Glutamatergic neuron (in vitro differentiated cells): ENCODE measurements at regions not wholly inside any gene's neighbourhood (a gene's known extent, or its start where the extent isn't known, plus 50 kb on each side); places are given as distances from the start of the nearest gene placed in this dataset.
"Not testable (repeated sequence)": the region's sequence is repeated elsewhere in the genome, so short reads cannot be mapped to it uniquely, and the experiment has no call there.

Experiments used
- DNase-seq: peaks from one replicate; pipeline ENCODE4 v3.0.0; 2022
- H3K27ac Mint-ChIP-seq: one replicate; pipeline ENCODE4 v1.8.0; 2020; ENCODE audit warnings: mild to moderate bottlenecking, mixed read lengths, inconsistent platforms; ENCODE audit not compliant: unreplicated experiment
- H3K27me3 Mint-ChIP-seq: one replicate; pipeline ENCODE4 v1.8.0; 2020; ENCODE audit warnings: mild to moderate bottlenecking, moderate library complexity, mixed read lengths, inconsistent platforms; ENCODE audit not compliant: unreplicated experiment
- H3K36me3 Mint-ChIP-seq: one replicate; pipeline ENCODE4 v1.8.0; 2020; ENCODE audit warnings: mild to moderate bottlenecking, mixed read lengths, inconsistent platforms; ENCODE audit not compliant: unreplicated experiment
- H3K4me1 Mint-ChIP-seq: one replicate; pipeline ENCODE4 v1.8.0; 2020; ENCODE audit warnings: mild to moderate bottlenecking, low read depth, mixed read lengths, inconsistent platforms; ENCODE audit not compliant: unreplicated experiment
- H3K4me3 Mint-ChIP-seq: one replicate; pipeline ENCODE4 v1.8.0; 2020; ENCODE audit warnings: mild to moderate bottlenecking, mixed read lengths, inconsistent platforms; ENCODE audit not compliant: unreplicated experiment
- H3K9me3 Mint-ChIP-seq: one replicate; pipeline ENCODE4 v1.8.0; 2020; ENCODE audit warnings: mild to moderate bottlenecking, moderate library complexity, mixed read lengths, inconsistent platforms; ENCODE audit not compliant: unreplicated experiment
- TF ChIP-seq, protein P1 (sequence below): fragments of 200-600 bp; sonication (generic); IDR thresholded peaks from one replicate; pipeline ENCODE4 v1.5.0; 2021; ENCODE audit not compliant: partially characterized antibody, unreplicated experiment

DNA sequence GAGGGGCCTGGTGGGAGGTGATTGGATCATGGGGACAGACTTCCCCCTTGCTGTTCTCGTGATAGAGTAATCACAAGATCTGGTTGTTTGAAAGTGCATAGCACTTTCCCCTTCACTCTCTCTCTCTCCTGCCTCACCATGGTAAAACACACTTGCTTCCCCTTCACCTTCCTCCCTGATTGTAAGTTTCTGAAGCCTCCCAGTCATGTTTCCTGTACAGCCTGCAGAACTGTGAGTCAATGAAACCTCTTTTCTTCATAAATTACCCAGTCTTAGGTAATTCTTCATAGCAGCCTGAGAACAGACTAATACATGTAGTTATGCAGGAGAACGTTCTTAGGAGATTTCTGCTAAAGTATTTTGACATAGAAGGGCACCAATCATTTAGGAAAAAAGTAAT lies 59.9 kb upstream of the FBXO28 start:
- no peak overlapping the region for H3K4me3 Mint-ChIP-seq
- H3K27me3 Mint-ChIP-seq: peaks cover 3% of the 10 kb centered on the region
- TF ChIP-seq, protein P1, sequence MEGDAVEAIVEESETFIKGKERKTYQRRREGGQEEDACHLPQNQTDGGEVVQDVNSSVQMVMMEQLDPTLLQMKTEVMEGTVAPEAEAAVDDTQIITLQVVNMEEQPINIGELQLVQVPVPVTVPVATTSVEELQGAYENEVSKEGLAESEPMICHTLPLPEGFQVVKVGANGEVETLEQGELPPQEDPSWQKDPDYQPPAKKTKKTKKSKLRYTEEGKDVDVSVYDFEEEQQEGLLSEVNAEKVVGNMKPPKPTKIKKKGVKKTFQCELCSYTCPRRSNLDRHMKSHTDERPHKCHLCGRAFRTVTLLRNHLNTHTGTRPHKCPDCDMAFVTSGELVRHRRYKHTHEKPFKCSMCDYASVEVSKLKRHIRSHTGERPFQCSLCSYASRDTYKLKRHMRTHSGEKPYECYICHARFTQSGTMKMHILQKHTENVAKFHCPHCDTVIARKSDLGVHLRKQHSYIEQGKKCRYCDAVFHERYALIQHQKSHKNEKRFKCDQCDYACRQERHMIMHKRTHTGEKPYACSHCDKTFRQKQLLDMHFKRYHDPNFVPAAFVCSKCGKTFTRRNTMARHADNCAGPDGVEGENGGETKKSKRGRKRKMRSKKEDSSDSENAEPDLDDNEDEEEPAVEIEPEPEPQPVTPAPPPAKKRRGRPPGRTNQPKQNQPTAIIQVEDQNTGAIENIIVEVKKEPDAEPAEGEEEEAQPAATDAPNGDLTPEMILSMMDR: no peak
- H3K4me1 Mint-ChIP-seq: peaks cover 17% of the 10 kb centered on the region
- DNase-seq: no peak
- H3K27ac Mint-ChIP-seq: no peak overlapping the region
- peaks cover 2% of the 10 kb centered on the region for H3K9me3 Mint-ChIP-seq
- peaks cover 10% of the 10 kb centered on the region for H3K36me3 Mint-ChIP-seq

DNA sequence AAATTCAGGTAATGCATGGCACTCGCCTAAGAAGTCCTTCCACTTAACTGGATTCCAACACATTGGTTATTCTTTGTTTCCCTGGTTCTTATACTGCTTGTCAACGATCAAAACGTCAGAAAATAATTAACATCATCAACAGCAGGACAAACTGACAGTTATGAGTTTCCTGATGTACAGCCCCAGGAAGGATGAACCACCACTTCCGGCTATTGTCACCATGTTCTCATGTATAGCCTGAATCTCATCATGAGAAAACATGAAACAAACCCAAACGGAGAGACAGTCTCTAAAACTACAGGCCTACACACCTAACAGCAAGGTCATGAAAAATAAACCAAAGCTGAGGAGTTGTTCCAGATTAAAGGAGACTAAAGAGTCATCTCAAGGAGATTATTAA lies 60.5 kb upstream of the FBXO28 start:
- Mint-ChIP-seq H3K27me3 (peaks cover 3% of the 10 kb centered on the region), H3K27ac (peak overlapping the region; percentile 5), H3K36me3 (peaks cover 10% of the 10 kb centered on the region), H3K9me3 (peaks cover 2% of the 10 kb centered on the region), H3K4me1 (peaks cover 17% of the 10 kb centered on the region), H3K4me3 (no peak overlapping the region)
- TF ChIP-seq, protein P1: no peak
- DNase-seq: no peak

DNA sequence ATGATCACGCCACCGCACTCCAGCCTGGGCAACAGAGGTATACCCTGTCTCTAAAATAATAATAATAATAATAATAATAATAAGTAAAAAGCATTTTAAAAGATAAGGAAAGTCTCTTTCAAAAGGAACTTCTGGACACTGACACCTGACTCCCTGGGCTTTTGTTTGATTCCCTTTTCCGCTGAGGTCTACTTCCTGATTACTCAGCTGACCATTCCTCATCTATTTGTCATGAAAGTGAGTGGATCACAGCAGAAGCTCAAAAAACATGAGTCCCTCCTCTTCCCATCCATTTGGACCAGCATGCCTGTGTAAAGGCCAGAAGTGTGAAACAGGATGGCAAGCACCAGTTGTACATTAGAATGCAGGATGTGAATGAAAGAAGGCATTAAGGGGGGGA lies 61.1 kb upstream of the FBXO28 start:
- H3K9me3 Mint-ChIP-seq: peaks cover 2% of the 10 kb centered on the region
- H3K27ac Mint-ChIP-seq: peak overlapping the region; percentile 86
- TF ChIP-seq, protein P1: no peak

DNA sequence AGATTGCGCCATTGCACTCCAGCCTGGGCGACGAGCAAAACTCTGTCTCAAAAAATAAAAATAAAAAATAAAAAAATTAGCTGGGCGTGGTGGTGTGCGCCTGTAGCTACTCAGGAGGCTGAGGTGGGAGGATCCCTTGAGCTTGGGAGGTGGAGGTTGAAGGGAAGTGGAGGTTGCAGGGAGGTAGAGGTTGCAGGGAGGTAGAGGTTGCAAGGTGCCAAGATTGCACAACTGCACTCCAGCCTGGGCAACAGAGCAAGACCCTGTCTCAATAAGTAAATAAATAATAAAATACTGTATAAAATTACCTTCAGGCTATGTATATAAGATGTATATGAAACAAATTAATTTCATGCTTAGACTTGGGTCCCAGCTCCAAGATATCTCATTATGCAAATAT lies 62.1 kb upstream of the FBXO28 start:
- peaks cover 17% of the 10 kb centered on the region for H3K4me1 Mint-ChIP-seq
- peaks cover 16% of the 10 kb centered on the region for H3K36me3 Mint-ChIP-seq
- H3K27ac Mint-ChIP-seq, H3K4me3 Mint-ChIP-seq, H3K9me3 Mint-ChIP-seq, H3K27me3 Mint-ChIP-seq, DNase-seq: not testable (repeated sequence)

More for the DNA sequence above, 61.1 kb upstream of the FBXO28 start:
- no peak for DNase-seq
- Mint-ChIP-seq H3K27me3 (peaks cover 3% of the 10 kb centered on the region), H3K4me3 (peak overlapping the region; percentile 30), H3K4me1 (peaks cover 17% of the 10 kb centered on the region), H3K36me3 (peaks cover 14% of the 10 kb centered on the region)

DNA sequence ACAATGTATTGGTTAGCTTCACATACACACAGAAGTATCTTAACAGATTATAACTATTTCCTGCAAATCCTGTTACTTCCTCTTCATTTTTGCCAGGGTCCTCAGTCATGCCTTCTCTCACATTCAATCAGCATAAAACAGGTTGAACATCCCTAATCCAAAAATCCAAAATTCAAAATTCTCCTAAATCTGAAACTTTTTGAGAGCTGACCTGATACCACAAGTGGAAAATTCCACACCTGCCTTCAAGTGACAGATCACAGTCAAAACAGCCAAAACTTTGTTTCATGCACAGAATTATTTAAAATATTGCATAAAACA lies 62.9 kb upstream of the FBXO28 start:
- peaks cover 16% of the 10 kb centered on the region for H3K36me3 Mint-ChIP-seq
- peaks cover 3% of the 10 kb centered on the region for H3K27me3 Mint-ChIP-seq
- H3K4me1 Mint-ChIP-seq: peaks cover 17% of the 10 kb centered on the region
- DNase-seq: no peak
- no peak overlapping the region for H3K4me3 Mint-ChIP-seq
- H3K9me3 Mint-ChIP-seq: peaks cover 2% of the 10 kb centered on the region
- TF ChIP-seq, protein P1: peak; percentile 63
- H3K27ac Mint-ChIP-seq: peak overlapping the region; percentile 63

DNA sequence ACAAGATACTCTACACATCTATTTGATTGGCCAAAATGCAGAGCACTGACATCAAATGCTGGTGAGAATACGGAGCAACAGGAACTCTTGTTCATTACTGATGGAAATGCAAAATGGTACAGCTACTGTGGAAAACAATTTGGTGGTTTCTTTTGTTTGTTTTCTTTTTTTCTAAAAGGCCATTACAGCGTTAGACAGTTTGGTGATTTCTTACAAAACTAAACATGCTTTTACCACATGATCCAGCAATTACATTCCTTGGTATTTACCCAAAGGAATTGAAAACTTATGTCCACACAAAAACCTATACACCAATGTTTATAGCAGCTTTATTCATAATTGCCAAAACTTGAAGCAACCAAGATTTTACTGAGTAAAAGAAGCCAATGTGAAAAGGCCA lies 66.4 kb upstream of the FBXO28 start:
- Mint-ChIP-seq H3K9me3 (peaks cover 5% of the 10 kb centered on the region), H3K4me3 (no peak overlapping the region), H3K4me1 (peaks cover 11% of the 10 kb centered on the region), H3K27me3 (peaks cover 2% of the 10 kb centered on the region), H3K36me3 (peaks cover 6% of the 10 kb centered on the region), H3K27ac (no peak overlapping the region)
- no peak for DNase-seq
- TF ChIP-seq, protein P1: no peak
